MCF 10A (cell line): ENCODE measurements at regions not wholly inside any gene's neighbourhood (a gene's known extent, or its start where the extent isn't known, plus 50 kb on each side); places are given as distances from the start of the nearest gene placed in this dataset.

ENCODE experiments used
- BruUV-seq: library from RNA; stranded (reverse); fragments of 400-500 nt; replicated peaks from 2 replicates; lab custom pipeline; 2021; lab: Mats Ljungman, UMichigan
- CTCF ChIA-PET: fragments of 300-600 bp; sonication (Branson Sonifier 250); formaldehyde crosslinking; extraction: SDS; loops from one replicate; lab custom pipeline; 2021; ENCODE audit warnings: antibody characterized with exemption, inconsistent platforms; lab: Yijun Ruan, JAX
- POLR2A ChIA-PET: fragments of 300-600, 350-650 bp; sonication (Branson Sonifier 250); formaldehyde crosslinking; extraction: SDS; loops from one replicate; lab custom pipeline; 2020; ENCODE audit warnings: antibody characterized with exemption, inconsistent platforms; lab: Yijun Ruan, JAX
- DNase-seq: peaks from one replicate; pipeline ENCODE4 v3.0.0-alpha.2; 2018; ENCODE audit not compliant: unreplicated experiment
- H3K27ac Mint-ChIP-seq: one replicate; pipeline ENCODE4 v1.8.0; 2022; ENCODE audit warnings: mild to moderate bottlenecking, low read depth, mixed read lengths; ENCODE audit not compliant: unreplicated experiment
- H3K27me3 Mint-ChIP-seq: one replicate; pipeline ENCODE4 v1.8.0; 2022; ENCODE audit warnings: mixed read lengths; ENCODE audit not compliant: insufficient read depth, unreplicated experiment
- H3K36me3 Mint-ChIP-seq: one replicate; pipeline ENCODE4 v1.8.0; 2022; ENCODE audit warnings: mild to moderate bottlenecking, moderate library complexity, mixed read lengths; ENCODE audit not compliant: insufficient read depth, unreplicated experiment
- H3K4me1 Mint-ChIP-seq: one replicate; pipeline ENCODE4 v1.8.0; 2022; ENCODE audit warnings: mixed read lengths; ENCODE audit not compliant: insufficient read depth, unreplicated experiment
- H3K4me3 Mint-ChIP-seq: one replicate; pipeline ENCODE4 v1.8.0; 2022; ENCODE audit warnings: mild to moderate bottlenecking, moderate library complexity, mixed read lengths; ENCODE audit not compliant: unreplicated experiment
- H3K9me3 Mint-ChIP-seq: one replicate; pipeline ENCODE4 v1.8.0; 2022; ENCODE audit warnings: mixed read lengths; ENCODE audit not compliant: unreplicated experiment
- CTCF ChIP-seq: fragments of 200-600 bp; IDR thresholded peaks from one replicate; pipeline ENCODE4 v1.8.0; 2022; ENCODE audit warnings: antibody characterized with exemption, mild to moderate bottlenecking; ENCODE audit not compliant: unreplicated experiment
- intact Hi-C: fragments of 100-400 bp; cut with micrococcal nuclease; formaldehyde crosslinking; loops from 2 replicates; pipeline ENCODE4 v1.14.1; 2022

GRCh38 chr3:132230156-132231000, 86.8 kb upstream of the ACP3 start:
- no peaks in the 10 kb centered on the region for H3K9me3 Mint-ChIP-seq
- no peak overlapping the region for H3K4me3 Mint-ChIP-seq
- CTCF ChIA-PET, result interaction anchor here (0.6 to 1.1 kb wide), 4 partner anchors 113 to 1198 kb away, joined by 3 read pairs; no protein-coding TSS in a partner anchor
- no peak for DNase-seq
- H3K4me1 Mint-ChIP-seq, result peaks cover 18% of the 10 kb centered on the region
- no peaks in the 10 kb centered on the region for H3K36me3 Mint-ChIP-seq
- no peak for TF ChIP-seq CTCF
- H3K27ac Mint-ChIP-seq, result no peak overlapping the region
- POLR2A ChIA-PET, result no interaction called here
- no TSS peak for BruUV-seq
- H3K27me3 Mint-ChIP-seq, result no peaks in the 10 kb centered on the region
- intact Hi-C loops, result no loop called here

GRCh38 chr3:132231633-132232032, 85.6 kb upstream of the ACP3 start:
- POLR2A ChIA-PET, result interaction anchor here (0.7 to 1.4 kb wide), 2 partner anchors 9 to 20 kb away, joined by 3 to 4 read pairs; no protein-coding TSS in a partner anchor
- no TSS peak for BruUV-seq

DNA sequence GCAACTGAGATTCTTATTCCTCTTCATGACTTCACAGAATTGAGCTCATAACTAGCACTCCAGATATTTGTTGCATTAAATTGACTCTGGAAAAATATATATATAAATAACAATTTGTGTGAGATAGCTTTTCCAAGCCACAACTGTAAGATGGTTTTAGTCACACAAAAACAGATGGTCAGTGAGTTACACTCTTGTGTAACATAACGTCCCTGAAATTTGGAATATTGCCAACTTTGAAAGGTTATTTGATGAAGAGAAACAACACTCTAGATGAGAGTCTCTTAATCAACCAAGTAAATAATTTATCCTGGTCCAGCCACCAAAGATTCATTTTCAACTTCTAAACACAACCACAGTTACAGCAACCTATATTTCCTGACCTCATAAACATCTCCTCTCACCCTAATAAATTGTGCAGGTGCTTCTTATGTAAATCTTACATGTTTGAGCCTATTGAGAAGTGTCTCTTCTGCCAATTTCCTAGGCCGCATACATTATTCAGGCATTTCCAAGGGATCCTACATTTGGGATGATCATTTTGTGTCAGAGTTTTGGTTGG, 84.9 kb upstream of the ACP3 start:
- H3K36me3 Mint-ChIP-seq, result no peaks in the 10 kb centered on the region
- intact Hi-C loops, result no loop called here
- no peak overlapping the region for H3K4me3 Mint-ChIP-seq
- peaks cover 14% of the 10 kb centered on the region for H3K4me1 Mint-ChIP-seq
- H3K27me3 Mint-ChIP-seq, result peaks cover 2% of the 10 kb centered on the region
- H3K27ac Mint-ChIP-seq, result peak overlapping the region; percentile 40
- CTCF ChIA-PET, result interaction anchor here (0.7 to 1.6 kb wide), 4 partner anchors 9 to 194 kb away, joined by 3 to 4 read pairs (median 4); no protein-coding TSS in a partner anchor
- TF ChIP-seq CTCF, result no peak
- POLR2A ChIA-PET, result interaction anchor here (0.7 to 1.4 kb wide), 2 partner anchors 10 to 20 kb away, joined by 3 to 4 read pairs; no protein-coding TSS in a partner anchor
- DNase-seq, result peak; percentile 30
- BruUV-seq, result no TSS peak
- H3K9me3 Mint-ChIP-seq, result no peaks in the 10 kb centered on the region

More at GRCh38 chr3:132231633-132232032, 85.6 kb upstream of the ACP3 start:
- Mint-ChIP-seq H3K27me3 (no peaks in the 10 kb centered on the region), H3K9me3 (no peaks in the 10 kb centered on the region), H3K4me3 (no peak overlapping the region), H3K36me3 (no peaks in the 10 kb centered on the region), H3K27ac (peak overlapping the region; percentile 40), H3K4me1 (peaks cover 18% of the 10 kb centered on the region)
- DNase-seq, result peak; percentile 27
- no peak for TF ChIP-seq CTCF
- CTCF ChIA-PET, result interaction anchor here (0.6 to 1.6 kb wide), 4 partner anchors 9 to 112 kb away, joined by 3 to 4 read pairs (median 3); no protein-coding TSS in a partner anchor
- intact Hi-C loops, result no loop called here
